HCT116 (cell line): ENCODE measurements at regions not wholly inside any gene's neighbourhood (a gene's known extent, or its start where the extent isn't known, plus 50 kb on each side); places are given as distances from the start of the nearest gene placed in this dataset.

Experiments used
- ATAC-seq: fragments of 200-7000 bp; cut with Tn5 transposase; 2 replicates; pipeline ENCODE4 v1.9.1; 2020; ENCODE audit warnings: mild to moderate bottlenecking, moderate library complexity
- BruUV-seq: library from RNA; stranded (reverse); fragments of 400-500 nt; replicated peaks from 2 replicates; lab custom pipeline; 2021; lab: Mats Ljungman, UMichigan
- CTCF ChIA-PET: fragments of 300-600 bp; sonication (Branson Sonifier 250); formaldehyde crosslinking; loops from one replicate; lab custom pipeline; 2021; ENCODE audit warnings: antibody characterized with exemption; lab: Charles Lee
- POLR2A ChIA-PET: fragments of 300-600, 350-600 bp; sonication (Branson Sonifier 250); formaldehyde crosslinking; loops from one replicate; lab custom pipeline; 2021; ENCODE audit warnings: antibody characterized with exemption; lab: Charles Lee
- RAD21 ChIA-PET, 2 experiments: fragments of 300-600 bp; sonication (Branson Sonifier 250); formaldehyde crosslinking; loops; one replicate each; lab custom pipeline; 2023; ENCODE audit warnings: low total read pairs in 2 of 2; ENCODE audit not compliant: uncharacterized antibody in 2 of 2, unreplicated experiment in 2 of 2, low non-redundant PET in 1 of 2; lab: Charles Lee
- DNase-seq: peaks from one replicate; pipeline ENCODE4 v3.0.0-alpha.2; 2010; ENCODE audit warnings: low read depth, low spot score
- H2AFZ ChIP-seq: fragments of 200-600 bp; shearing (Covaris generic), sonication (generic); 2 replicates; pipeline ENCODE4 v1.6.1; 2017; ENCODE audit warnings: low read depth, mixed run types, mixed read lengths, antibody characterized with exemption, low read length; ENCODE audit not compliant: poor library complexity, severe bottlenecking
- H3K27ac ChIP-seq: 2 replicates; pipeline ENCODE4 v1.5.1; 2012; ENCODE audit warnings: low read depth, low read length
- H3K27me3 ChIP-seq: fragments of 200-600 bp; sonication (generic); 2 replicates; pipeline ENCODE4 v1.6.1; 2016; ENCODE audit warnings: mixed run types, low read length, mixed read lengths; ENCODE audit not compliant: insufficient read depth
- H3K36me3 ChIP-seq, 2 experiments: fragments of 200-500 bp in 1 of 2; fragments of 200-600 bp in 1 of 2; sonication (Bioruptor generic) in 1 of 2; sonication (generic) in 1 of 2; 2 replicates each; pipeline versions ENCODE4 v1.5.1 to v1.6.1; 2014 to 2016; ENCODE audit warnings: low read length in 2 of 2, inconsistent platforms in 1 of 2, mixed read lengths in 1 of 2, mixed run types in 1 of 2; ENCODE audit not compliant: insufficient read depth in 2 of 2, control insufficient read depth in 1 of 2
- H3K4me1 ChIP-seq, 2 experiments: fragments of 200-600 bp in 1 of 2; sonication (generic) in 1 of 2; 2 replicates each; pipeline versions ENCODE4 v1.5.1 to v1.6.1; 2012 to 2017; ENCODE audit warnings: low read length in 2 of 2, inconsistent platforms in 1 of 2, mild to moderate bottlenecking in 1 of 2, mixed read lengths in 1 of 2, mixed run types in 1 of 2, moderate library complexity in 1 of 2; ENCODE audit not compliant: insufficient read depth in 2 of 2, control insufficient read depth in 1 of 2
- H3K4me2 ChIP-seq: fragments of 200-600 bp; sonication (generic); 2 replicates; pipeline ENCODE4 v1.6.1; 2017; ENCODE audit warnings: mixed run types, low read length, mixed read lengths
- H3K4me3 ChIP-seq, 2 experiments: fragments of 200-600 bp in 1 of 2; sonication (generic) in 1 of 2; replicated peaks in 1 of 2; 2 replicates each; pipeline ENCODE4 v1.5.1; 2011 to 2016; ENCODE audit warnings: low read length in 2 of 2, control low read depth in 1 of 2, low read depth in 1 of 2, mild to moderate bottlenecking in 1 of 2, mixed read lengths in 1 of 2, mixed run types in 1 of 2
- H3K79me2 ChIP-seq: fragments of 200-600 bp; sonication (generic); 2 replicates; pipeline ENCODE4 v1.6.1; 2017; ENCODE audit warnings: mild to moderate bottlenecking, mixed run types, low read length, moderate library complexity, mixed read lengths; ENCODE audit not compliant: insufficient read depth
- H3K9ac ChIP-seq: fragments of 200-600 bp; sonication (generic); 2 replicates; pipeline ENCODE4 v1.6.1; 2016; ENCODE audit warnings: low read length, mixed read lengths
- H3K9me2 ChIP-seq: fragments of 200-600 bp; sonication (generic), shearing (Covaris generic); 2 replicates; pipeline ENCODE4 v1.6.1; 2017; ENCODE audit warnings: mixed run types, mild to moderate bottlenecking, moderate library complexity; ENCODE audit not compliant: insufficient read depth
- H3K9me3 ChIP-seq, 2 experiments: fragments of 200-500 bp in 1 of 2; fragments of 200-600 bp in 1 of 2; sonication (Bioruptor generic) in 1 of 2; sonication (generic) in 1 of 2; 2 replicates each; pipeline ENCODE4 v1.6.1; 2014 to 2017; ENCODE audit warnings: low read length in 2 of 2, mixed read lengths in 2 of 2, inconsistent platforms in 1 of 2, low read depth in 1 of 2, mild to moderate bottlenecking in 1 of 2, mixed run types in 1 of 2, moderate library complexity in 1 of 2; ENCODE audit not compliant: control insufficient read depth in 1 of 2, insufficient read depth in 1 of 2
- H4K20me1 ChIP-seq: fragments of 200-600 bp; sonication (generic), shearing (Covaris generic); 2 replicates; pipeline ENCODE4 v1.6.1; 2017; ENCODE audit warnings: mixed run types, mild to moderate bottlenecking, moderate library complexity; ENCODE audit not compliant: insufficient read depth
- CBX3 ChIP-seq: IDR thresholded peaks from 2 replicates; pipeline ENCODE4 v1.6.1; 2012; ENCODE audit warnings: low read depth
- CEBPB ChIP-seq: IDR thresholded peaks from 2 replicates; pipeline ENCODE4 v1.6.1; 2012; ENCODE audit warnings: low read depth
- EGR1 ChIP-seq: IDR thresholded peaks from 2 replicates; pipeline ENCODE4 v1.6.1; 2012; ENCODE audit warnings: low read depth
- FOSL1 ChIP-seq: IDR thresholded peaks from 2 replicates; pipeline ENCODE4 v1.6.1; 2012; ENCODE audit warnings: low read depth
- POLR2A ChIP-seq: IDR thresholded peaks from 2 replicates; pipeline ENCODE4 v1.7.0; 2011; ENCODE audit warnings: borderline replicate concordance; ENCODE audit not compliant: insufficient read depth, insufficient read length; ENCODE audit errors: extremely low read depth
- POLR2AphosphoS5 ChIP-seq: IDR thresholded peaks from 2 replicates; pipeline ENCODE4 v1.6.1; 2011; ENCODE audit warnings: mild to moderate bottlenecking, low read depth, low read length, moderate library complexity
- SP1 ChIP-seq: IDR thresholded peaks from 2 replicates; pipeline ENCODE4 v1.6.1; 2012; ENCODE audit warnings: low read depth
- ZFX ChIP-seq: fragments of 450-650 bp; IDR thresholded peaks from 2 replicates; pipeline ENCODE4 v1.6.1; 2017
- intact Hi-C: fragments of 100-400 bp; cut with micrococcal nuclease; formaldehyde crosslinking; loops from 2 replicates; pipeline ENCODE4 v1.10.0; 2022
- TF ChIP-seq, protein P1 (sequence below): IDR thresholded peaks from 2 replicates; pipeline ENCODE4 v1.6.1; 2011; ENCODE audit warnings: mild to moderate bottlenecking, low read length, moderate library complexity; ENCODE audit not compliant: insufficient replicate concordance; ENCODE audit errors: extremely low read depth
- TF ChIP-seq, protein P2 (sequence below): IDR thresholded peaks from 2 replicates; pipeline ENCODE4 v1.6.1; 2012
- TF ChIP-seq, protein P3 (sequence below): IDR thresholded peaks from 2 replicates; pipeline ENCODE4 v1.6.1; 2012; ENCODE audit warnings: low read depth
- TF ChIP-seq, protein P4 (sequence below), 3 experiments: fragments of 200-600 bp in 1 of 3; sonication (generic) in 1 of 3; IDR thresholded peaks in 2 of 3; conservative IDR thresholded peaks in 1 of 3; 2 replicates each; pipeline ENCODE4 v1.5.1; 2012 to 2017; ENCODE audit warnings: low read depth in 2 of 3, low read length in 2 of 3, antibody characterized with exemption in 1 of 3, borderline replicate concordance in 1 of 3, control low read depth in 1 of 3, mild to moderate bottlenecking in 1 of 3, mixed read lengths in 1 of 3, mixed run types in 1 of 3, moderate library complexity in 1 of 3; ENCODE audit not compliant: insufficient read depth in 1 of 3

DNA sequence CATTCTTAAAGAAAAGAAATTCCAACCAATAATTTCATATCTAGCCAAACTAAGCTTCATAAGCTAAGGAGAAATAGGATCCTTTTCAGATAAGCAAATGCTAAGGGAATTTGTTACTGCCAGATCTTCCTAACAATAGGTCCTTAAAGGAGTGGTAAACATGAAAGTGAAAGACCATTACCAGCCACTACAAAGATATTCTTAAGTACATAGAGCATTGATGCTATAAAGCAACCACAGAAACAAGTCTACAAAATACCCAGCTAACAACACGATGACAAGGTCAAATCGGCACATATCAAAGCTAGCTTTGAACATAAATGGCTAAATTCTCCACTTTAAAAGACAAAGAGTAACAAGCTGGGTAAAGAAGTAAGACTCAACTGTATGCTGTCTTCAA lies 188.9 kb upstream of the RPRM start:
- Histone ChIP-seq H3K9ac (no peak overlapping the region), H3K9me2 (no peaks in the 10 kb centered on the region), H3K4me2 (no peak overlapping the region)
- no peak for DNase-seq
- TF ChIP-seq, protein P1, sequence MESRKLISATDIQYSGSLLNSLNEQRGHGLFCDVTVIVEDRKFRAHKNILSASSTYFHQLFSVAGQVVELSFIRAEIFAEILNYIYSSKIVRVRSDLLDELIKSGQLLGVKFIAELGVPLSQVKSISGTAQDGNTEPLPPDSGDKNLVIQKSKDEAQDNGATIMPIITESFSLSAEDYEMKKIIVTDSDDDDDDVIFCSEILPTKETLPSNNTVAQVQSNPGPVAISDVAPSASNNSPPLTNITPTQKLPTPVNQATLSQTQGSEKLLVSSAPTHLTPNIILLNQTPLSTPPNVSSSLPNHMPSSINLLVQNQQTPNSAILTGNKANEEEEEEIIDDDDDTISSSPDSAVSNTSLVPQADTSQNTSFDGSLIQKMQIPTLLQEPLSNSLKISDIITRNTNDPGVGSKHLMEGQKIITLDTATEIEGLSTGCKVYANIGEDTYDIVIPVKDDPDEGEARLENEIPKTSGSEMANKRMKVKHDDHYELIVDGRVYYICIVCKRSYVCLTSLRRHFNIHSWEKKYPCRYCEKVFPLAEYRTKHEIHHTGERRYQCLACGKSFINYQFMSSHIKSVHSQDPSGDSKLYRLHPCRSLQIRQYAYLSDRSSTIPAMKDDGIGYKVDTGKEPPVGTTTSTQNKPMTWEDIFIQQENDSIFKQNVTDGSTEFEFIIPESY = no peak
- no peak for TF ChIP-seq POLR2AphosphoS5
- no peak for TF ChIP-seq EGR1
- no peak for TF ChIP-seq ZFX
- no peak for TF ChIP-seq CBX3
- TF ChIP-seq, protein P2, sequence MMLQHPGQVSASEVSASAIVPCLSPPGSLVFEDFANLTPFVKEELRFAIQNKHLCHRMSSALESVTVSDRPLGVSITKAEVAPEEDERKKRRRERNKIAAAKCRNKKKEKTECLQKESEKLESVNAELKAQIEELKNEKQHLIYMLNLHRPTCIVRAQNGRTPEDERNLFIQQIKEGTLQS = no peak
- TF ChIP-seq, all 23 proteins: peak for 0
- no peak overlapping the region for H3K4me3 ChIP-seq
- no peaks in the 10 kb centered on the region for H3K27me3 ChIP-seq
- intact Hi-C loops = no loop called here
- no peaks in the 10 kb centered on the region for H3K79me2 ChIP-seq
- no peaks in the 10 kb centered on the region for H3K36me3 ChIP-seq
- no TSS peak for BruUV-seq
- ChIA-PET RAD21 (no interaction called here), POLR2A (no interaction called here), CTCF (no interaction called here)
- H4K20me1 ChIP-seq = no peaks in the 10 kb centered on the region
- no peaks in the 10 kb centered on the region for H3K9me3 ChIP-seq
- no peak overlapping the region for H3K27ac ChIP-seq
- ATAC-seq = no peak
- H3K4me1 ChIP-seq = no peaks in the 10 kb centered on the region
- no peak overlapping the region for H2AFZ ChIP-seq

DNA sequence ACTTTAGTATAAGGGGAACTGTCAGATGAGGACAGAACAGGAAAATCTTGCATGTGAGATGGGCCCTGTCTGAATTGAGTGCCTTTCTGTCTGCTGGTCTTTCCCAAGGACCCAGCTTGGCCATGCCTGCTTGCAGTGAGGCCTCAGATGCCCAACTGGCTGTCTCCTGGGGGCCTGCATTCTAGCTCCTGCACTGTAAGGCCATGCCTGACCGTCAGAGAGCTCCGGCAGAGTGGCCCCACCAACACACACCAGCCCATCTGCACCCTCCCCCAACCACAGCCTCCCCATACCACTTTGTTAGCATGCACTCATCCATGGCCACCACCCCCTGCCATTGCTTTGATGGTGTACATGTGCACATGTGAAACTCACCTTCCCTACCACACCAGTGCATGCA lies 190.4 kb upstream of the RPRM start:
- Histone ChIP-seq H3K9me2 (no peaks in the 10 kb centered on the region), H3K27me3 (no peaks in the 10 kb centered on the region), H3K36me3 (no peaks in the 10 kb centered on the region), H3K4me2 (no peak overlapping the region), H3K4me1 (no peaks in the 10 kb centered on the region), H2AFZ (no peak overlapping the region), H3K79me2 (no peaks in the 10 kb centered on the region), H3K27ac (no peak overlapping the region), H3K4me3 (no peak overlapping the region), H3K9ac (no peak overlapping the region), H4K20me1 (no peaks in the 10 kb centered on the region), H3K9me3 (no peaks in the 10 kb centered on the region)
- DNase-seq (no peak), ATAC-seq (no peak)
- no TSS peak for BruUV-seq
- ChIA-PET RAD21 (no interaction called here), CTCF (no interaction called here), POLR2A (no interaction called here)
- intact Hi-C loops = no loop called here
- TF ChIP-seq ZFX (no peak), SP1 (no peak), POLR2A (no peak), FOSL1 (no peak), EGR1 (no peak), CEBPB (no peak)
- TF ChIP-seq, protein P2 = no peak
- TF ChIP-seq, protein P3, sequence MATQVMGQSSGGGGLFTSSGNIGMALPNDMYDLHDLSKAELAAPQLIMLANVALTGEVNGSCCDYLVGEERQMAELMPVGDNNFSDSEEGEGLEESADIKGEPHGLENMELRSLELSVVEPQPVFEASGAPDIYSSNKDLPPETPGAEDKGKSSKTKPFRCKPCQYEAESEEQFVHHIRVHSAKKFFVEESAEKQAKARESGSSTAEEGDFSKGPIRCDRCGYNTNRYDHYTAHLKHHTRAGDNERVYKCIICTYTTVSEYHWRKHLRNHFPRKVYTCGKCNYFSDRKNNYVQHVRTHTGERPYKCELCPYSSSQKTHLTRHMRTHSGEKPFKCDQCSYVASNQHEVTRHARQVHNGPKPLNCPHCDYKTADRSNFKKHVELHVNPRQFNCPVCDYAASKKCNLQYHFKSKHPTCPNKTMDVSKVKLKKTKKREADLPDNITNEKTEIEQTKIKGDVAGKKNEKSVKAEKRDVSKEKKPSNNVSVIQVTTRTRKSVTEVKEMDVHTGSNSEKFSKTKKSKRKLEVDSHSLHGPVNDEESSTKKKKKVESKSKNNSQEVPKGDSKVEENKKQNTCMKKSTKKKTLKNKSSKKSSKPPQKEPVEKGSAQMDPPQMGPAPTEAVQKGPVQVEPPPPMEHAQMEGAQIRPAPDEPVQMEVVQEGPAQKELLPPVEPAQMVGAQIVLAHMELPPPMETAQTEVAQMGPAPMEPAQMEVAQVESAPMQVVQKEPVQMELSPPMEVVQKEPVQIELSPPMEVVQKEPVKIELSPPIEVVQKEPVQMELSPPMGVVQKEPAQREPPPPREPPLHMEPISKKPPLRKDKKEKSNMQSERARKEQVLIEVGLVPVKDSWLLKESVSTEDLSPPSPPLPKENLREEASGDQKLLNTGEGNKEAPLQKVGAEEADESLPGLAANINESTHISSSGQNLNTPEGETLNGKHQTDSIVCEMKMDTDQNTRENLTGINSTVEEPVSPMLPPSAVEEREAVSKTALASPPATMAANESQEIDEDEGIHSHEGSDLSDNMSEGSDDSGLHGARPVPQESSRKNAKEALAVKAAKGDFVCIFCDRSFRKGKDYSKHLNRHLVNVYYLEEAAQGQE = no peak
- TF ChIP-seq, protein P4, sequence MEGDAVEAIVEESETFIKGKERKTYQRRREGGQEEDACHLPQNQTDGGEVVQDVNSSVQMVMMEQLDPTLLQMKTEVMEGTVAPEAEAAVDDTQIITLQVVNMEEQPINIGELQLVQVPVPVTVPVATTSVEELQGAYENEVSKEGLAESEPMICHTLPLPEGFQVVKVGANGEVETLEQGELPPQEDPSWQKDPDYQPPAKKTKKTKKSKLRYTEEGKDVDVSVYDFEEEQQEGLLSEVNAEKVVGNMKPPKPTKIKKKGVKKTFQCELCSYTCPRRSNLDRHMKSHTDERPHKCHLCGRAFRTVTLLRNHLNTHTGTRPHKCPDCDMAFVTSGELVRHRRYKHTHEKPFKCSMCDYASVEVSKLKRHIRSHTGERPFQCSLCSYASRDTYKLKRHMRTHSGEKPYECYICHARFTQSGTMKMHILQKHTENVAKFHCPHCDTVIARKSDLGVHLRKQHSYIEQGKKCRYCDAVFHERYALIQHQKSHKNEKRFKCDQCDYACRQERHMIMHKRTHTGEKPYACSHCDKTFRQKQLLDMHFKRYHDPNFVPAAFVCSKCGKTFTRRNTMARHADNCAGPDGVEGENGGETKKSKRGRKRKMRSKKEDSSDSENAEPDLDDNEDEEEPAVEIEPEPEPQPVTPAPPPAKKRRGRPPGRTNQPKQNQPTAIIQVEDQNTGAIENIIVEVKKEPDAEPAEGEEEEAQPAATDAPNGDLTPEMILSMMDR (IDR thresholded peaks at IDR 0.05 in 2 of 3, conservative IDR thresholded peaks at IDR 0.05 in 1 of 3; ENCODE audit: borderline replicate concordance in 1 of 3, insufficient read depth in 1 of 3, low read depth in 2 of 3, low read length in 2 of 3) = no peak
